GM18502 (cell line): ENCODE measurements at regions not wholly inside any gene's neighbourhood (a gene's known extent, or its start where the extent isn't known, plus 50 kb on each side); places are given as distances from the start of the nearest gene placed in this dataset.
A peak's percentile ranks its signal among the peaks of the same experiment; 100 is the strongest.
"Not testable (repeated sequence)": the region's sequence is repeated elsewhere in the genome, so short reads cannot be mapped to it uniquely, and the experiment has no call there.

Experiments used
- ATAC-seq: cut with Tn5 transposase; IDR thresholded peaks from one replicate; pipeline ENCODE4 v1.9.1; 2021; ENCODE audit warnings: mild to moderate bottlenecking; ENCODE audit not compliant: unreplicated experiment, poor library complexity

DNA sequence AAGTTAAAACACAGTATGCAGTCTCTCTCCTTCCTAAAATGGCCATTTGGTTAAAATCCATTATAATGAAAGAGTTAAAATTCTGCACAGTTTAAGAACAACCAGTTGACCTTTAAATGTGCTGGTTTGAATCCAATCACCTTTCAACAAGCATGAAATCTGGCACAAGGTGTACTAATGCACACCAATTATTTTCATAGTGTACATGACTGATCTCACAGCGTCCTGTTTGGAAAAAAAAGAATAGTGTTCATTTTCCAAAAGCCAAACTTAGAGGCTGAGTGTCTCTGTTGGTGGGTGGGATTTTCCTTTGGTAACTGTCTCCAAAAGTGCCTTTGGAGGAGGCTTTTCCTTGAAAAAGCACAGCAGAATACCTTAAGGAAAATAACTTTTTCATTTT lies 180.6 kb downstream of the DEPDC1B start:
- ATAC-seq: no peak

DNA sequence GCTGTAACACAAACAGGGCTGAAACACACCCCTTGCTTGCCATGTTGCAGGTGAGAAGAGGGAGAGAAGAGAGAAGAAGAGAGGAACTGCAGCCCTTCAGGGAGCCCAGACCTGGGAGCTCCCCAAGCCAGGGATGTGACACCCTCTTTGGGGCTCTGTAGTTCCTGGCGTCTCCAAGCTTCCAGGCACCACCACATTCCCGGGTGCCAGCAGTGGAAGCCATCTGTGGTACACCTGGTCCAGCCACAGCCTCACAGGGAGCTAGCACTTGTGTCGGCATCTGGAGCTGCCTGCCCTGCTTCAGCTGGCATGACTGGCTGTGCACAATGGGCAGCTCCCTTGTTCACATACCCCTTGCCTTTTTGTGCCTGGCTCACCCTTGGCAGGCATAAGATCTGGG lies 182.1 kb downstream of the DEPDC1B start:
- ATAC-seq: no peak

DNA sequence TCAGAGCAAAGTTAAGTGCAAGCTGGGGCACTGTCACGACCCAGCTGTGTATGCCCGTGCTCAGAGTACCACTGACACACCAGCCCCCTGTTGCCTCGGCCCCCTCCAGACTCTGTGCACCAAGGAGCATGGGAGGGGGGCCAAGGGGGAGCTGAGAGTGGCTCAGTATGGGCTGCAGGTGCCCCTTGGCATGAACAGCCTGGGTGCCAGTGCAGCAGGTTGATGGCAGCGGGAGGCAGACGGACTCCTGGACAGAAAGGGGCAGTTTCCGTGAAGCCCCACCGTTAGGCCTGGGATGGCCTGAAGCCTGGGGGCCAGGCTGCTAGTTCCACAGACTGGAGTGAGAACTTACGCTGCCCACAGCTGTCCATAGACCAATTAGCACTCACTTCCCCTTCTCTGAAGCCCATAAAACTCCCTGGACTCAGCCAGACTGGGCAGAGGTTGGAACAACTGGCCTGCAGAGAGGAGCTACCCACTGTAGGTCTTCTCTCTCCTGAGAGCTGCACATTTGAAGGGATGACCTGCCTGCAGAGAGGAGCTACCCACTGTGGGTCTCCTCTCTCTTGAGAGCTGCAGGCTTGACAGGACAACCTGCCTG lies 182.8 kb downstream of the DEPDC1B start:
- no peak for ATAC-seq

DNA sequence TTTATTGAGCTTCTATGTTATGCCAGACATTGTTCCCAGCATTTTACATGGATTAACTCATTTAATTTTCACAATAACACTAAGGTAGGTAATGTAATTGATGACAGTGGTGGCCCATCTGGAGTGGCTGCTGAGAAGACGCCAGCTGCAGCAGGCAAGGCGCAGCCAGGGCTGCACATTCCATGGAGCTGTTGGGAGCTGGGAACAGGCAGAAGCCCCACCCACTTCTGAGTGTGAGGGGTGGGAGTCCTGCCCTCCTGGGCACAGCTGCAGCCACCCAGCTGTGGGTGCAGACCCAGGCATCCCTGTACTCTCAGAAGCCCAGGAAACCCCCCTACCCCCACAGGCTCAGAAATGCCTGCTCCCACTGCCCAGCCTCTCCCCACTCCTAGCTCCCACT lies 183.3 kb downstream of the DEPDC1B start:
- ATAC-seq: no peak

DNA sequence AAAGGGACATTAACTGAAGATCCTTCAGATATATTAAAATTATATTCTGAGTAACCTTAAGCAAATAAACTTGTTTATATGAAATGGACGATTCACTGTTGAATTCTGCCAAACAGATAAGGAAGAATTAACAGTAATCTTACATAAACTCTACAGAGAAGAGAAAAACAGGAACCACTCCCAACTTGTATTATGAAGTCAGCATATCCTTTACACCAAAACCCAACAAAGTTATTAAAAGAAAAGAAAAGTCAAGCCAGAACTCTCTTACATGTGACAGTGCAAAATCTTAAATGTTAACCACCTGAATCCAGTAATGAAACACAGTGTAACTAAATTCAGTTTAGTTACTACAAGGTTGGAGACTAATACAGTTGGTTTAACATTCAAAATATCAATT lies 185.8 kb downstream of the DEPDC1B start:
- ATAC-seq: no peak

DNA sequence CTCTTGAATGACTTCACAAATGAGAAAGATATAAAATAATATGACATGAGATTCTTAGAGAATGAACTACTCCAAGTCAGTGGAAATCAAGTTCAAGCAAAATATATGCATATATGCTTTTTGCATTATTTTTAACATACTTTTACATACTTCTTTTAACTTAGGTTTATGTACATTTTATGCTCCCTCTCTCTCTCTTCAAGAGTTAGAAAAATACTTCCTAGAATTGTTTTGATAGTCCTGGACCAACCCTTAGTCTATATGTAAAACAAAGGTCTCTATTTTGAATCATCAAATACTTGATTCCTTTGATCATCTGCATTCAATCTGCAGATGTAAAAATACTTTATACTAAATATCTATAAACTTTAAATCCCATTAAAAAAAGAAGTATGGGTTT lies 187.8 kb downstream of the DEPDC1B start:
- ATAC-seq: no peak

DNA sequence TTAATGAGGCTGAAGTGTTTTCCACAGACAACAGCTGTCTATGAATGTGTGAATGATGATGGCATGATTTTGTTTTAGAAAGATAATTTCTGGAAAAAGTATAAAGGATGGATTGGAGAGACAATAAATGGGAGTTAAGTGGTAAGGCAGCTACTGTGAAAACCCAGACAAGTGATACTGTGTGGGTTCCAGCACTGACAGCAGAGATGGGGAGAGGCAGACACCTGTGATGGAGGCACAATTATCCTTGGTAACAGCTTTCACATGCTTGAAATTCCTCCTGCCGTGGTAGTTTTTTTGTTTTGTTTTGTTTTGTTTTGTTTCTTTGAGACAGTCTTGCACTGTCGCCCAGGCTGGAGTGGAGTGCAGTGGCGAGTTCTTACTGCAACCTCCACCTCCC lies 189.3 kb downstream of the DEPDC1B start:
- no peak for ATAC-seq

DNA sequence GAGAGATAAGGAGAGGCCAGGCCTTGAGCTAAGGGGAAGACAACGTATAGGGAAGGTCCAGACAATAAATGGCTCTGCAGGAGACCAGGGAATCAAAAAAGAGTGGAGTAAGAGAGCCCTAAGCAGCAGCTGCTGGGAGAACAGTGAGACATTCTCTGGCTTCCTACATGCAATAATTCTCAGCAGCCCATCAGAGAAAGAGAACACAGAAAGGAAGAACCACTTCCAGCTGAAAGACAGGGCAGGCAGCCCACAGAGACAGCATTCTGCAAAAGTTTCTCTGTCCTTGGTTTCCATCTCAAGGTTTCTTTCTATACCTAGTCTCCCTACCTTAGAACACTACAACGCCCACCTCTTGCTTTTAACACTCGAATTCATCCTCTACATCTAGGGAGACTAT lies 189.9 kb downstream of the DEPDC1B start:
- no peak for ATAC-seq

DNA sequence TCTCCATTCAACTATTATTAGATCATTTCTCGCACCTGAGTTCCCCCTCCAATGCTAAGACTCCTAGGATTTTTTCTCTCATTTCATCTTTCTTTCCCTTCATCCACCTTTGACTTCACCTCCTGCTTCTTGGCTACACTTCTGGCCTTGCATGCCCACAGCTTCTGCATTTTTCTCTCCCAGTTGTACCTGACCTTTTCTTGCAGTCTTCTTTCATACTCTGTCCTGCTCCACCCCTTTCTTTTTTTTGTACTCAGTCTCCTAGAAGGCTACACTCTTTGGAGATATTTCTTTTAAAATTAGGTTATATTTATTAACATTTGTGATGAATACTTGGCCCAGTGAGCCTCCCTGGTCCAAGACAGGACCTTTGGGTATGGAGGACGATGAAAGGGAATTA lies 190.4 kb downstream of the DEPDC1B start:
- ATAC-seq: no peak

DNA sequence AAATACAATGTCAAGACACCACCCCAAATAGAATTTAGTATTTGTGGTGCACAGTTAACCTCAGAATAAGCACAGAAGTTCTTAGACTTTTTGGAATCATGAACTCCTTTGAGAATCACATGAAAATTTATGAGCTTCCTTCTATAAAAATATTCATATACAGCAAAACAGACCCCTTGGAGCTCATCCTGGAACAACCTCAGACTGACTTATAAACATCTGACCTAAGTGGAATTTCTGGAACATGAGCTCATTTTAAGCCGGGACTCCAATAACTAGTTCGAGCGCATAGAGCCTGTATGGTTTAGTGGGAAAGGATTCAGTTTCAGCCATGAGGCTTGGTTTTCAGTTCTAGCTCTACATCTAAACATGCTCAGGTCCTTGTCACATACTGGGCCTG lies 192.3 kb downstream of the DEPDC1B start:
- ATAC-seq: no peak

DNA sequence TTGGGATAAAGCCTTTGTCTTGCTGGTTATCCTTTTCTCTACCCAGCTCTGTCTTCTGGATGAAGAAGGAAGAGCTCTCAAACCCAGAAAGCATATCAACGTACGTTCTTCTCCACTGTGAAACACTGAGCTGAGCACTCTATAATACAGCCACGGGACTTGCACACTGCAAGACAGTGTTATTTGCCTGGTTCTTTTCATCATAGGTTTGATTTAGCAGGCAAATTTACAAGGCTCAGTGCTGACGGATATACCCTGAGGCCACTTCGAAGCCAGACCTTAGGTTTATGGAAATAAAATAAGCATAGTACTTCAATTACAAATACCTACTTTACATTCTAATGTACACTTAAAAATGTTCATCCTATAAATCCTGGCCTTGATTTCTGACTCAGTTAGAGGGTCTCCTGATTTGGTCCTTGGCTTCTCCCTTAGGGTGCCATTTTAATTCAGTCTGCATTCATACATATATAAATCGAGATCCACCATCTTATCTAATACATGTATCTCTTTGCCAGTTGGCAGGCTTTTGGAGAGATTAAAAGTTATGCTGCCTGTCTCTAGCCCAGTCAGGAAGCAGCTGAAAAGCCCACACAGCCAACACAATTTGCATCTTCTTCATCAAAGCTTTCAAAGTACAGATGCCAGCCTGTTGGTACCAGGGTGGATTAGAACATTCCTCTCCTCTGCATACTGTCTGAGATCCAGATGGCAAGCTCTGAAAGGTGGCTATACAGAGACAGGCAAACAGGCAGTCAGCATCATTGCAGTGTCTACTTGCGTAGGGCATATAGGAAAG lies 194.4 kb downstream of the DEPDC1B start:
- no peak for ATAC-seq

DNA sequence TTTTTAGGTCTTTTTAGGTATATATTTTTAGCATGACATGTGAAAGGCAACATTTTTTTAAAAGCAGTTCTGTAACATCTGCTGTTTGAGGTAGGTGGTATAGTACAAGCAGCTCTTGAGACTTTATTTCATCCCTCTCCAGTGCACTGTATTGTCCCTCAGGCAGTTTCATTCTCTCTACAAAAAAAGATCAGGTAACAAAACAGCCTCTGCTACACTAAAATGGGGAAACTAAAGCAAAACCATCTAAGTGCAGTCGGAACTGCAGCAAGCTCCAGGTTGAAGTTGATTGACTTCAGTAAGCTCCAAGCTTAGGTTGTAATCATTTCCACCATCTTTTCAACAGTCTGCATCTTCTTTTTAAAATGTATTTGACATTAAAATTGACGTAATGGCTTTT lies 195.6 kb downstream of the DEPDC1B start:
- peak; percentile 83 for ATAC-seq

DNA sequence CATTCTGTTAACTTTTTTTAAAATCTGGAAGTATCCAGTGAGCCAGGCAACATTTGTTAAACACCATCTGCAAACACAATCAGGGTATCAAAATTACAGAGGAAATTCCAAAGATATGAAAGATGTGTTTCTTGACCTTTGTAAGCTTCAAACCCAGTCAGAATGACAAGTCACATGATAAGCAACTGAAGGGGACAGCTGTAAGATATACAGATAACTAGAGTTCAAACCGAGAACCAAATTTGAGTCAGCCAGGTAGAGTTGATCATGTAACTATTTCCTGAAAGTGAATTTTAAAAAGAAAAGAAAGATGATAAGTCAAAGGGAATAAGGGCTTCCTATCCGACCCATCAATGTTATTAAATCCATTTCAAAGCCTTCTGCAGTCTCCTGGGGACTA lies 196.2 kb downstream of the DEPDC1B start:
- ATAC-seq: peak; percentile 87

DNA sequence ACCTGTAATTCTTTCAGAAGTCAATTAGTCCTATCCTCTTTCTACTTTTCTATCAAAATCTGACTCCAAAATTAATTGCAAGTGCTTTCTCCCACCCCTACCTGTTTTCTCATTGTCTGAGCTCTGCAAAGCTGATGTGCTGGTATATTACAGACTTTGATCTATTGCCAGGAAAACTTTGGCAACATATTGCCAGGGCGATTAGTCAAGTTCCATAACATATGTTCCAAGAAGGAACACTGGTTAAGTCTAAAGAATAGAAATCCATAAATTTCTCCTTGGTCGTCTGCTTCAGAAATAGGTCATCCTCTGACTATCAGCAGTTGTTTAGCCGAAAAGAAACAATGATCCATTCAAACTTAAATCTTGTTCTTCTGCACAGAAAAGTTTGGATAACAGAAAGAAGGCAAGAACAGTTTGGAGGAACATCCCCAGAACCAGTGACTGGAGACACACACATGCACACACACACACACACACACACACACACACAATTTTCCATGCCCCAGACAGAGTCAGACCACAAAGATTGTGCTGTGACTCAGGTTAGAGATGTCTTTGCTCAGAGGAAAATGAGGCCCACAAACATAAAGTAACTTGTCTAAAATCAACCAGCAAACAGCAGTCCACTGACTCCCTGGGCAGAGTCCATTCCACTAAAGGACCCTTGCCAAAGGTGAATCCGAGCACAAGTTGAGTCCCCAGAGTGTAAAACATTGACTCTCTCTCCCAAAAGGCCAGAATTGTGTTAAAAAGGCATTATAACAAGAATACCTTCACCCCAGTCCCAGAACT lies 202.1 kb downstream of the DEPDC1B start:
- ATAC-seq: no peak

DNA sequence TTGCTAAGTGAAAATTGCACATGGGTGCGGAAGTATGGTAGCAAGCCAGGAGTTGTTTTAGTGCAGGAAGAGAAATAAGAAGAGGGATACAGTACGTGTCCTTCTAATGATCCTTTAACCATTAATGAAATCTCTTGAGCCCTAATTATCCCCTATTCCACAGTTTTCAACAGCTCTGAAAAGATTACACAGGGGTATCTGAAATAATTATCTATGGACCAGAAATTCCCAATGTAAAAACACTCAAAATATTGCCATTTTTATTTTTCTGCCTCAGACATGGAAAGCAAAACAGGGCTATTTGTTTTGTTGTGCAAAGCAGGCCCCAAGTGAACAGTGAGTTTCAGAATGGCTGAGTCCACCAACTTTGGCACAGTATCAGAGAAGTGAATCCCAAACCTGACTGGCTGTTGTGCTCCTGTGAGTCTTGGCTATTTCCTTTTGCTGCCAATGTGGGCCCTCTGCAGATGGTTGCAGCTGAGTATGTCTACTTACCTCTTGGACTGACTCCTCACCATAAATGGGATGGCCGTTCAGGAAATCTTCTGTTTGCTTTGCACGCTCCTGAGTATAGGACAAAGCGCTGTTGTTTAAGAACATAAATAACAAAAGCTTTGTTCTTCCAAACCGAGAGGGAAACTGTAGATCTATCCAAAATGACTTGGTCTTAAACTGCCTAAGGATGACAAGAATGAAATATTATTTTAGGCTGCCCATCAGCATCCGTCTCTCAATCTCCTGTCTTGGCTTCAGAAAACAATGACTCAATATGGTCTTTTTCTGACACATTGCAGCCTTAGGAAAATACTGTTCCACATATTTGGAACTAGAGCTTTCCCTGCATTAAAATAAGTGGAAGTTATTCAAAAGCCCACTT lies 204.1 kb downstream of the DEPDC1B start:
- ATAC-seq: no peak

DNA sequence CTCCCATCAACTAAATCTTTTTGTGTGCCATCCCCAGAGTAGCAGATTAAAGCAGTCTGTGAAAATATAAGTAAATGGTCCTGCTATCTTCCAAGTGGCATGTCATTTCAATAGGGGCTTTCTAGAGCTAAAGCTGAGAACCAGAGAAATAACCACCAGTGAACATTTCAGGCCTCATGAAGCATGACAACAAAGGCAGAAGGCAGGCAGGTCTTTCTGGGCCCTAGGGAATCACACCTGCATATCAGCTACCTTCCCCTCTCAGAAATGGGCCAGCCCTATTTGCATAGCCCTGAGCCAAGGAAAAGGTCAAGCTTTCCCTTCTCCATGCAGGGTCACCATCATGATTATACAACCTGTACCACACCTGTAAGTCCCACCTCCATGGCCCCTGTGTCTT lies 205.3 kb downstream of the DEPDC1B start:
- peak; percentile 71 for ATAC-seq

DNA sequence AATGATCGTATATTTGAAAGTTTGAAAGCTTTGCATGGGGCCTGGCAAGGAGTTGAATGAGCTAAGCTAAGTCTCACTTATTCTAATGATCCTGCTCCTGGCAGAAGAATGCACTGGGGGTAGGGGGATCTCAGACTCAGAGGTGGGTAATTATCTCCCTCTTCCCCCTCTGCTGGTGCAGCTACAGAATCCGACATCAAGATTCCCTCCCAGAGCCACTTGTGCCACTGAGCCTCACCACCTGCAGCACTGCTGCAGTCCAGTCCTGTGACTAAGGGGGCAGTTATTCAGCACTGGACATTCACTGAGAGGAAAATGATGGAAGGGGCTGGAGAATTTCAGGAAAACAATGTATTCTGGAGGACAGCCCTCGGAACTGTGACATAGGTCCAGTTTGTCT lies 205.8 kb downstream of the DEPDC1B start:
- ATAC-seq: no peak

DNA sequence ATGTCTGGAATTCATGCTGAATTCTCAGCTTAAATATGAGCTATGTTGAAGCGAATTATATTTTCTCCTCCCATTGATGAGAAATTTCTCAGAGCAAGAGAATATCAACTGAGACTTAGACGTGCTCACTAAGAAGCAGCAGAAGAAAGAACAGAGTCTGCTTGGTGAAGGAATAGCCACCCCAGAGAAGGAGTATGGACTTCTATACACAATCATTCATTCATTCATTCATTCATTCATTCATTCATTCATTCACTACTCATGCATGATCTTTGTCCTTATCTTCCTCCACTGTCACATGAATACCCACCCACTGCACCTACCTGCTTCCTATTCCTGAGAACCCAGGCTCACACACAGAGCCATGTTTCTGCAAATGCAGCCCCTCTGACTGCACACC lies 206.6 kb downstream of the DEPDC1B start:
- ATAC-seq: no peak

DNA sequence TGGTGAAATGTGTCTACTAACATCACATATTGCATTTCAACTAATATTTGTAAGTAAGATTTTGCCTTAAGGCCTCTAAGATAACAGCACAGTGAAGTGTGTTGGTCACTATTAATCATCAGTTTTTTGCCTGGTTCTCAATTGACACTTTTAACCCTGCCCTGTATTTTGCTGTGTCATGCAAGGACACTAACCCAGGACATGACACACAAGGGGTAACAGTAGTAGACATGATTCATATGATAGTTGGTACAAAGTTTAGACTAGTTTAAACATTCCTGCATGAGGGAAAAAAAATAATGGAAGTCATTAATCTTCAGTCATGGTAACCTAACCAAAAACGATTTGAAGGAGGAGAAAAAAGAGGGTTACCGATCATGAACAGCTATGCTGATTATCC lies 207.0 kb downstream of the DEPDC1B start:
- no peak for ATAC-seq

DNA sequence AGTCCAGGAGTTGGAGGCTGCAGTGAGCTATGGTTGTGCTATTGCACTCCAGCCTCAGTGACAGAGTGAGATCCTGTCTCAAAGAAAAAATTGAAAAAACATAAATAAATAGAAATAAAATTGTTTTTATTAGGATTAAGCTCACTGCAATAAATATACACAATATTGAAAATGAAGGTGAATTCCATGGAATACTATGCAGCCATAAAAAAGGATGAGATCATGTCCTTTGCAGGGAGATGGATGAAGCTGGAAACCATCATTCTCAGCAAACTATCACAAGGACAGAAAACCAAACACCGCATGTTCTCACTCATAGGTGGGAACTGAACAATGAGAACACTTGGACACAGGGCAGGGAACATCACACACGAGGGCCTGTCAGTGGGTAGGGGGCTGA lies 207.6 kb downstream of the DEPDC1B start:
- not testable (repeated sequence) for ATAC-seq
